ENCODE measurements at regions not wholly inside any gene's neighbourhood (a gene's known extent, or its start where the extent isn't known, plus 50 kb on each side); places are given as distances from the start of the nearest gene placed in this dataset.
"Not testable (repeated sequence)": the region's sequence is repeated elsewhere in the genome, so short reads cannot be mapped to it uniquely, and the experiment has no call there.

DNA sequence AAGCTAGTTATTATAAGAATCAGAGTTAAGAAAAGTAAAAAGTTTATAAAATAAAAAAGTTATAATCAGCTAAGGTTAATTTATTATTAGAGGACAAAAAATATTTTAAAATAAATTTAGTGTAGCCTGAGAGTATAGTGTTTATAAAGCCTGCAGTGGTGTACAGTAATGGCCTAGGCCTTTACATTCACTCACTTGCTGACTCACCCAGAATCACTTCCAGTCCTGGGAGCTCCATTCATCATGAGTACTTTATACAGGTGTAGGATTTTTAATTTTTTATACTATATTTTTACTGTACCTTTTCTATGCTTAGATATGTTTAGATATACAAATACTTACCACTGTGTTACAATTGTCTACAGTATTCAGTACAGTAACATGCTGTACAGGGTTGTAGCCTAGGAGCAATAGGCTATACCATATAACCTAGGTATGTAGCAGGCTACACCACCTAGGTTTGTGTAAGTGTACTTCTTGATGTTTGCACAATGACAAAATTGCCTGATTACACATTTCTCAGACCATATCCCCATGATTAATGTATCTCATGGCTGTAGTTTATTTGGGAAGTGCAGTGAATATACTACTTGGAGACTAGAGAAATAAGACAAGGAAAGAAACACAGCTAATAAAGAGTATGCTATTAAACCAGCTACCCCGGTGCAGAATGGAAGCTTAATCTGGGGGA lies 101.9 kb upstream of the GALNT15 start:
- Histone ChIP-seq H3K36me3 (replicated peaks in 1 of 2) (no peaks in the 10 kb centered on the region), H3K27me3 (no peaks in the 10 kb centered on the region), H3K9me3 (replicated peaks in 1 of 3) (no peaks in the 10 kb centered on the region), H3K27ac (no peak overlapping the region), H3K4me3 (no peak overlapping the region), H3K4me1 (replicated peaks in 1 of 2) (peaks cover 0 to 17% of the 10 kb centered on the region in 2 donors)
- no peak for DNase-seq
- WGBS, 4 donors: 95 to 100% (median 97%) methylated on average over 1 of the region's 1 CpG
- intact Hi-C loops (cut with DNase I): no loop called here
- TF ChIP-seq CTCF (IDR thresholded peaks at IDR 0.05) (no peak), POLR2A (IDR thresholded peaks at IDR 0.05) (no peak)

DNA sequence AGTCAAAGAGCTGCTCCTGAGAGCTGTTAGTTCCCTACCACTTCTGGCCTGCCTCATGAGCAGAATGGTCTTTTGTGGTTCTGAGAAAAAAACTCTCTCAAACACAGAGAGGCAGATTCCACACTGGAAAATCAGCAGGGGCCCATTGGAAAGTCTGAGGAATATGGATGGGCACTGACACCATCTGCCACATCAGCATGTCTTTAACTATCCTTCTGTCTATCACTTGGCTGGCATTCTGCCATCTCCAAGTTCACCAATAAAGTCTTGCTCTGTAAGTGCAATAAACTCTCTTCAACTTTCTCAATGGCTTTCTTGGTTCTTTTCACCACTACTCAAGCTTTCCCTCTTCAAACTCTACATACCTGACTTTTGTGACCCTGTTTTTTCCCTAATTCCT lies 101.3 kb upstream of the GALNT15 start:
- TF ChIP-seq POLR2A (IDR thresholded peaks at IDR 0.05) (no peak), CTCF (IDR thresholded peaks at IDR 0.05) (no peak)
- Histone ChIP-seq H3K27me3 (no peaks in the 10 kb centered on the region), H3K36me3 (replicated peaks in 1 of 2) (no peaks in the 10 kb centered on the region), H3K9me3 (replicated peaks in 1 of 3) (no peaks in the 10 kb centered on the region), H3K4me1 (replicated peaks in 1 of 2) (peaks cover 0 to 11% of the 10 kb centered on the region in 2 donors), H3K27ac (no peak overlapping the region), H3K4me3 (no peak overlapping the region)
- DNase-seq: no peak
- intact Hi-C loops (cut with DNase I): no loop called here

DNA sequence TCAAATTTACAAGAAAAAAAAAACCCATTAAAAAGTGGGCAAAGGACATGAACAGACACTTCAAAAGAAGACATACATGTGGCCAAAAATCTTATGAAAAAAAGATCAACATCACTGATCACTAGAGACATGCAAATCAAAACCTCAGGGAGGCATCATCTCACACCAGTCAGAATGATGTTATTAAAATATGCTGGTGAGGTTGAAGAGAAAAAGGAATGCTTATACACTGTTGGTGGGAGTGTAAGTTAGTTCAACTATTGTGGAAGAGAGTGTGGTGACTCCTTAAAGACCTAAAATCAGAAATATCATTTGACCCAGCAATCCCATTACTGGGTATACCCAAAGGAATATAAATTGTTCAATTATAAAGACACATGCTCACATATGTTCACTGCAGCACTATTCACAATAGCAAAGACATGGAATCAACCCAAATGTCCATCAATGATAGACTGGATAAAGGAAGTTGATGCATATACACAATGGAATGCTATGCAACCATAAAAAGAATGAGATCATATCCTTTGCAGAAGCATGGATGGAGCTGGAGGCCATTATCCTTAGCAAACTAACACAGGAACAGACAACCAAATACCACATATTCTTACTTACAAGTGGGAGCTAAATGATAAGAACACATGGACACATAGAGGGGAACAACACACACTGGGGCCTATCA lies 100.3 kb upstream of the GALNT15 start:
- H3K27me3 ChIP-seq; H3K4me3 ChIP-seq; DNase-seq; intact Hi-C loops (cut with DNase I); H3K27ac ChIP-seq; H3K9me3 ChIP-seq (replicated peaks in 1 of 3); H3K36me3 ChIP-seq (replicated peaks in 1 of 2); H3K4me1 ChIP-seq (replicated peaks in 1 of 2): not testable (repeated sequence)

DNA sequence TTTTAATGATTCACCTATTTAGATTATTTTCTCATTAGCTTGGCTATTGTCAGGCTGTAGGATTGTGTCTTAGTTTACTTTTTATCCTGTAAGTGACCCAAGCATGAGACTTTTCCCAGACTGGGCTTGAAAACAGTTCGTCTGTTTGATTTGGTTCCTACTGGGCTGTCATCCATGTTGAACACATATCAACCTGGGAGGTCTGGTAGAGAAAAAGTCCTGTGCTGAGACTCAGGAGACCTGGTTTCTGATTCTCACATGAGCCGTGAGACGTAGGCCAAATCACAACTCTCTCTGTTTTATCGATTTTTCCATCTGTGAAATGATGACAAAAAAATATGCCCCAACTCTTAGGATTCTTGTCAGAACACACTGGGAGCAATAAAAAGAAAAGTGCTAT lies 98.8 kb upstream of the GALNT15 start:
- no peak for DNase-seq
- H3K27me3 ChIP-seq: no peaks in the 10 kb centered on the region
- H3K36me3 ChIP-seq (replicated peaks in 1 of 2): no peaks in the 10 kb centered on the region
- H3K27ac ChIP-seq: no peak overlapping the region
- WGBS, 4 donors: 85 to 88% (median 87%) methylated on average over 4 of the region's 4 CpGs
- no peak overlapping the region for H3K4me3 ChIP-seq
- TF ChIP-seq POLR2A (IDR thresholded peaks at IDR 0.05) (no peak), CTCF (IDR thresholded peaks at IDR 0.05) (no peak)
- H3K9me3 ChIP-seq (replicated peaks in 1 of 3): no peaks in the 10 kb centered on the region
- no peaks in the 10 kb centered on the region for H3K4me1 ChIP-seq (replicated peaks in 1 of 2)
- intact Hi-C loops (cut with DNase I): no loop called here

GRCh38 chr3:16076564-16076963 lies 97.9 kb upstream of the GALNT15 start:
- no peak for DNase-seq
- H3K36me3 ChIP-seq (replicated peaks in 1 of 2): no peaks in the 10 kb centered on the region
- no peaks in the 10 kb centered on the region for H3K4me1 ChIP-seq (replicated peaks in 1 of 2)
- no peak overlapping the region for H3K27ac ChIP-seq
- no peak overlapping the region for H3K4me3 ChIP-seq
- WGBS, 4 donors: 63 to 96% (median 70%) methylated on average over 2 of the region's 2 CpGs
- H3K9me3 ChIP-seq (replicated peaks in 1 of 3): peaks cover 0 to 4% (median 0%) of the 10 kb centered on the region in 3 donors
- H3K27me3 ChIP-seq: no peaks in the 10 kb centered on the region
- no peak for TF ChIP-seq CTCF (IDR thresholded peaks at IDR 0.05)
- TF ChIP-seq POLR2A (IDR thresholded peaks at IDR 0.05): no peak
- intact Hi-C loops (cut with DNase I): no loop called here

GRCh38 chr3:16077146-16077545 lies 97.3 kb upstream of the GALNT15 start:
- intact Hi-C loops (cut with DNase I); H3K27ac ChIP-seq; DNase-seq; H3K36me3 ChIP-seq (replicated peaks in 1 of 2); H3K4me3 ChIP-seq; H3K9me3 ChIP-seq (replicated peaks in 1 of 3); H3K4me1 ChIP-seq (replicated peaks in 1 of 2); H3K27me3 ChIP-seq: not testable (repeated sequence)
- WGBS, 4 donors: 88 to 98% (median 91%) methylated on average over 5 of the region's 5 CpGs

DNA sequence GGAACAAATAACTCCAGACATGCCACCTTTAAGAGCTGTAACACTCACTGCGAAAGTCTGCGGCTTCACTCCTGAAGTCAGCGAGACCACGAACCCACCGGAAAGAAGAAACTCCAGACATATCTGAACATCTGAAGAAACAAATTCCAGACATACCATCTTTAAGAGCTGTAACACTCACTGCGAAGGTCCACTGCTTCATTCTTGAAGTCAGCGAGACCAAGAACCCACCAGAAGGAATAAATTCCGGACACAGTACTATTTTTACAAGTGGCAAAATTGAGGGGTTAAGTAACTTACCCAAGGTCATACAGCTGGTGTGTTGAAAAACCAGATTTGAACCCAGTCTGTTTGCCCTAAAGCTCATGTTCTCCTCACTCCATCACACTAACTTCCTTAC lies 96.8 kb upstream of the GALNT15 start:
- intact Hi-C loops (cut with DNase I); H3K36me3 ChIP-seq (replicated peaks in 1 of 2); H3K27me3 ChIP-seq; H3K4me3 ChIP-seq; DNase-seq; H3K4me1 ChIP-seq (replicated peaks in 1 of 2); H3K27ac ChIP-seq; H3K9me3 ChIP-seq (replicated peaks in 1 of 3): not testable (repeated sequence)
- 81 to 86% (median 83%) methylated on average over 8 of the region's 8 CpGs for WGBS, 4 donors
